ENCODE measurements at regions not wholly inside any gene's neighbourhood (a gene's known extent, or its start where the extent isn't known, plus 50 kb on each side); places are given as distances from the start of the nearest gene placed in this dataset.

GRCh38 chr12:124393831-124394230, 98.9 kb downstream of the RFLNA start:
- H2BK20ac ChIP-seq (ENCODE audit: low read depth, low read length, poor library complexity, severe bottlenecking): no peak overlapping the region
- H3K79me2 ChIP-seq (ENCODE audit: insufficient read depth, low read length): no peaks in the 10 kb centered on the region
- H3K27ac ChIP-seq (ENCODE audit: insufficient read length, low read depth, low read length): no peak overlapping the region
- Mint-ChIP-seq H3K9me3 (no peaks in the 10 kb centered on the region), H3K4me3 (no peak overlapping the region), H3K27ac (0 out of 7 replicates have a peak overlapping the region, but pooled peaks of 2 of the 3 experiments have one; percentile 8 to 66), H3K36me3 (ENCODE audit: insufficient read depth in 1 of 3, low read depth in 3 of 3) (peaks cover 7 to 58% (median 35%) of the 10 kb centered on the region in 3 experiments; a peak in 6 of 7 replicates), H3K4me1 (peaks cover 20 to 33% of the 10 kb centered on the region in 2 experiments), H3K27me3 (ENCODE audit: low read depth) (no peaks in the 10 kb centered on the region; the same call in 1 of the 2 replicates)
- H3K18ac ChIP-seq (ENCODE audit: insufficient read length, low read depth, low read length): no peak overlapping the region
- H3T11ph ChIP-seq (ENCODE audit: low read length): no peak overlapping the region
- H2BK15ac ChIP-seq (ENCODE audit: low read depth, low read length): no peak overlapping the region
- H2BK12ac ChIP-seq (ENCODE audit: insufficient read length, low read depth, low read length): no peak overlapping the region
- no peak for TF ChIP-seq CTCF (conservative IDR thresholded peaks at IDR 0.05)
- no peak overlapping the region for H3K23ac ChIP-seq (ENCODE audit: insufficient read length, low read depth, low read length)
- H4K5ac ChIP-seq (ENCODE audit: insufficient read length, low read depth, low read length): no peak overlapping the region
- H4K20me1 ChIP-seq (ENCODE audit: control insufficient read depth, insufficient read depth, insufficient read length): no peaks in the 10 kb centered on the region
- H3K9ac ChIP-seq (ENCODE audit: extremely low read depth, insufficient read length, low read length): no peak overlapping the region
- no peak overlapping the region for H3K14ac ChIP-seq (ENCODE audit: insufficient read depth, low read length)
- no peaks in the 10 kb centered on the region for H3K27me3 ChIP-seq (ENCODE audit: insufficient read depth, low read length)
- no peak overlapping the region for H2AK5ac ChIP-seq (ENCODE audit: insufficient read length, low read length)
- no peak overlapping the region for H2BK120ac ChIP-seq (ENCODE audit: low read depth, low read length, poor library complexity, severe bottlenecking)
- H2AFZ ChIP-seq (ENCODE audit: low read length): no peak overlapping the region
- H3K4me2 ChIP-seq (ENCODE audit: insufficient read depth, insufficient read length, low read length): no peak overlapping the region
- no peak overlapping the region for H4K91ac ChIP-seq (ENCODE audit: insufficient read length, low read depth, low read length)
- no peak overlapping the region for H3K4ac ChIP-seq (ENCODE audit: low read depth, low read length)
- DNase-seq: no peak
- no peak overlapping the region for H2BK5ac ChIP-seq (ENCODE audit: insufficient read length, low read length)
- H3K56ac ChIP-seq (ENCODE audit: insufficient read length, low read depth, low read length): no peak overlapping the region
- H3K9me3 ChIP-seq (ENCODE audit: control insufficient read depth, low read depth, low read length): no peaks in the 10 kb centered on the region
- H4K8ac ChIP-seq (replicated peaks; ENCODE audit: insufficient read length, low read depth, low read length): no peak overlapping the region
- no peaks in the 10 kb centered on the region for H3K79me1 ChIP-seq (ENCODE audit: insufficient read depth, low read depth, low read length, poor library complexity, severe bottlenecking)
- H3K4me1 ChIP-seq (ENCODE audit: insufficient read depth, low read length): no peaks in the 10 kb centered on the region
- no CpG with 5 or more reads among the region's 15 CpGs for WGBS (ENCODE audit: extremely low coverage, insufficient read length, low lambda C conversion rate)
- H3K23me2 ChIP-seq (ENCODE audit: insufficient read length, low read depth, low read length, poor library complexity, severe bottlenecking): no peaks in the 10 kb centered on the region

Data from H9 (cell line).